Ishikawa (cell line): ENCODE measurements at regions not wholly inside any gene's neighbourhood (a gene's known extent, or its start where the extent isn't known, plus 50 kb on each side); places are given as distances from the start of the nearest gene placed in this dataset.

Experiments used
- CEBPB ChIP-seq: IDR thresholded peaks from 2 replicates; pipeline ENCODE4 v1.6.1; 2012
- TF ChIP-seq, protein P1 (sequence below): IDR thresholded peaks from 2 replicates; pipeline ENCODE4 v1.6.1; 2012

DNA sequence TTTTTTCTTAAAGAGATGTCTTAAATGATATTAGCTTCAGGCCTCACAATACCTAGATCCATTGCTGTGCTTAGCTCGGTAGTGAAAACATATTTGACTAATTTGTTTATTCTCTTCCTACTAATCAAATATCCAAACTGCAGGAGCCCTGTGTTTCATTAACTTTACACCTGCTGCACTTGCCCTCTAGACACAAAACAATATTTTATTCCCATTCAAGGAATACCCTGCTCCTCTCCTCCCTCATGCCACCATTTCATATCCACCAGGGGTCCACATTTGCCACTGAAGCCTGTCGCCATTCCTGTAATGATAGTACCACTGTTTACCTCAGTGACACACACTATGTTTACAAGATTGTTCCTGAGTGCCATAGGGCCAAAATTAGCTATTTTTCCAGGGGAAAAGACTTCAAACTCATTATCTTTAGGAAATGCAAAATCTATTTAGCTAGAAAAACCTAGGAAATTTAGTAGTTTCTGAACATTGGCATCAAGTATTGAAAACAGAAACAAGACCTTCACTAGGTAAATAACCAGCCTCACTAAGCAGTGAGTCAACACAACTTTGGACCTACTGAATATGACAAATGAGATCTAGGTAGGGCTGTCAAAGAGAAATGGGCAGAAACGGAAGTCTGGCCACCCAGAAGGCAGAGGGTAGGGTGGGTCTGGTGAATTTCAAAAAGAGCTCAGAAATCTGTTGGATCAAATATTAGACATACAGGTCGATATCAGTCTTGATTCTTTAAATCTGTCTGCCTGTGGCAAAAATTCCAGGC, 134.6 kb upstream of the KCNK1 start:
- TF ChIP-seq, protein P1, sequence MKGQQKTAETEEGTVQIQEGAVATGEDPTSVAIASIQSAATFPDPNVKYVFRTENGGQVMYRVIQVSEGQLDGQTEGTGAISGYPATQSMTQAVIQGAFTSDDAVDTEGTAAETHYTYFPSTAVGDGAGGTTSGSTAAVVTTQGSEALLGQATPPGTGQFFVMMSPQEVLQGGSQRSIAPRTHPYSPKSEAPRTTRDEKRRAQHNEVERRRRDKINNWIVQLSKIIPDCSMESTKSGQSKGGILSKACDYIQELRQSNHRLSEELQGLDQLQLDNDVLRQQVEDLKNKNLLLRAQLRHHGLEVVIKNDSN = no peak
- no peak for TF ChIP-seq CEBPB
